ENCODE measurements at regions not wholly inside any gene's neighbourhood (a gene's known extent, or its start where the extent isn't known, plus 50 kb on each side); places are given as distances from the start of the nearest gene placed in this dataset.
"Not testable (repeated sequence)": the region's sequence is repeated elsewhere in the genome, so short reads cannot be mapped to it uniquely, and the experiment has no call there.

DNA sequence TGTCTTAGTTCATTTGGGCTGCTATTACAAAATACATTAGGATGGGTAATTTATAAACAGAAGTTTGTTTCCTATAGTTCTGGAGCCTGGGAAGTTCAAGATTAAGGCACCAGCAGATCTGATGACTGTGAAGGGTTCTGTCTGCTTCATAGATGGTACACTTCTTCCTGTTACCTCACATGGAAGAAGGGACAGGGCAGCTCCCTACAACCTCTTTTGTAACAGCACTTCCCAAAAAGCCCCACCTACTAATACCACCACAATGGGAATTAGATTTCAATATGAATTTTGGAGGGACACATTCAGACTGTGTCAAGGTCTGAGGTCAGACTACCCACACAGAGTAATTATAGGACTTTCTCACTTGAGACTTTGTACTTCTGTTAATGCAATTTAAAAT, 260.3 kb downstream of the ARHGAP12 start (continued):
- TF ChIP-seq, protein P1, sequence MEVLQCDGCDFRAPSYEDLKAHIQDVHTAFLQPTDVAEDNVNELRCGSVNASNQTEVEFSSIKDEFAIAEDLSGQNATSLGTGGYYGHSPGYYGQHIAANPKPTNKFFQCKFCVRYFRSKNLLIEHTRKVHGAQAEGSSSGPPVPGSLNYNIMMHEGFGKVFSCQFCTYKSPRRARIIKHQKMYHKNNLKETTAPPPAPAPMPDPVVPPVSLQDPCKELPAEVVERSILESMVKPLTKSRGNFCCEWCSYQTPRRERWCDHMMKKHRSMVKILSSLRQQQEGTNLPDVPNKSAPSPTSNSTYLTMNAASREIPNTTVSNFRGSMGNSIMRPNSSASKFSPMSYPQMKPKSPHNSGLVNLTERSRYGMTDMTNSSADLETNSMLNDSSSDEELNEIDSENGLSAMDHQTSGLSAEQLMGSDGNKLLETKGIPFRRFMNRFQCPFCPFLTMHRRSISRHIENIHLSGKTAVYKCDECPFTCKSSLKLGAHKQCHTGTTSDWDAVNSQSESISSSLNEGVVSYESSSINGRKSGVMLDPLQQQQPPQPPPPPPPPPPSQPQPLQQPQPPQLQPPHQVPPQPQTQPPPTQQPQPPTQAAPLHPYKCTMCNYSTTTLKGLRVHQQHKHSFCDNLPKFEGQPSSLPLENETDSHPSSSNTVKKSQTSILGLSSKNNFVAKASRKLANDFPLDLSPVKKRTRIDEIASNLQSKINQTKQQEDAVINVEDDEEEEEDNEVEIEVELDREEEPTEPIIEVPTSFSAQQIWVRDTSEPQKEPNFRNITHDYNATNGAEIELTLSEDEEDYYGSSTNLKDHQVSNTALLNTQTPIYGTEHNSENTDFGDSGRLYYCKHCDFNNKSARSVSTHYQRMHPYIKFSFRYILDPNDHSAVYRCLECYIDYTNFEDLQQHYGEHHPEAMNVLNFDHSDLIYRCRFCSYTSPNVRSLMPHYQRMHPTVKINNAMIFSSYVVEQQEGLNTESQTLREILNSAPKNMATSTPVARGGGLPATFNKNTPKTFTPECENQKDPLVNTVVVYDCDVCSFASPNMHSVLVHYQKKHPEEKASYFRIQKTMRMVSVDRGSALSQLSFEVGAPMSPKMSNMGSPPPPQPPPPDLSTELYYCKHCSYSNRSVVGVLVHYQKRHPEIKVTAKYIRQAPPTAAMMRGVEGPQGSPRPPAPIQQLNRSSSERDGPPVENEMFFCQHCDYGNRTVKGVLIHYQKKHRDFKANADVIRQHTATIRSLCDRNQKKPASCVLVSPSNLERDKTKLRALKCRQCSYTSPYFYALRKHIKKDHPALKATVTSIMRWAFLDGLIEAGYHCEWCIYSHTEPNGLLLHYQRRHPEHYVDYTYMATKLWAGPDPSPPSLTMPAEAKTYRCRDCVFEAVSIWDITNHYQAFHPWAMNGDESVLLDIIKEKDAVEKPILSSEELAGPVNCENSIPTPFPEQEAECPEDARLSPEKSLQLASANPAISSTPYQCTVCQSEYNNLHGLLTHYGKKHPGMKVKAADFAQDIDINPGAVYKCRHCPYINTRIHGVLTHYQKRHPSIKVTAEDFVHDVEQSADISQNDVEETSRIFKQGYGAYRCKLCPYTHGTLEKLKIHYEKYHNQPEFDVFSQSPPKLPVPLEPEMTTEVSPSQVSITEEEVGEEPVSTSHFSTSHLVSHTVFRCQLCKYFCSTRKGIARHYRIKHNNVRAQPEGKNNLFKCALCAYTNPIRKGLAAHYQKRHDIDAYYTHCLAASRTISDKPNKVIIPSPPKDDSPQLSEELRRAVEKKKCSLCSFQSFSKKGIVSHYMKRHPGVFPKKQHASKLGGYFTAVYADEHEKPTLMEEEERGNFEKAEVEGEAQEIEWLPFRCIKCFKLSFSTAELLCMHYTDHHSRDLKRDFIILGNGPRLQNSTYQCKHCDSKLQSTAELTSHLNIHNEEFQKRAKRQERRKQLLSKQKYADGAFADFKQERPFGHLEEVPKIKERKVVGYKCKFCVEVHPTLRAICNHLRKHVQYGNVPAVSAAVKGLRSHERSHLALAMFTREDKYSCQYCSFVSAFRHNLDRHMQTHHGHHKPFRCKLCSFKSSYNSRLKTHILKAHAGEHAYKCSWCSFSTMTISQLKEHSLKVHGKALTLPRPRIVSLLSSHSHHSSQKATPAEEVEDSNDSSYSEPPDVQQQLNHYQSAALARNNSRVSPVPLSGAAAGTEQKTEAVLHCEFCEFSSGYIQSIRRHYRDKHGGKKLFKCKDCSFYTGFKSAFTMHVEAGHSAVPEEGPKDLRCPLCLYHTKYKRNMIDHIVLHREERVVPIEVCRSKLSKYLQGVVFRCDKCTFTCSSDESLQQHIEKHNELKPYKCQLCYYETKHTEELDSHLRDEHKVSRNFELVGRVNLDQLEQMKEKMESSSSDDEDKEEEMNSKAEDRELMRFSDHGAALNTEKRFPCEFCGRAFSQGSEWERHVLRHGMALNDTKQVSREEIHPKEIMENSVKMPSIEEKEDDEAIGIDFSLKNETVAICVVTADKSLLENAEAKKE (CRISPR knock-in tag; IDR thresholded peaks at IDR 0.05): no peak
- no peak for TF ChIP-seq JUNB (IDR thresholded peaks at IDR 0.05; ENCODE audit: unreplicated experiment)
- no peak for TF ChIP-seq NANOG (IDR thresholded peaks at IDR 0.05; ENCODE audit: borderline replicate concordance)
- TF ChIP-seq, protein P2, sequence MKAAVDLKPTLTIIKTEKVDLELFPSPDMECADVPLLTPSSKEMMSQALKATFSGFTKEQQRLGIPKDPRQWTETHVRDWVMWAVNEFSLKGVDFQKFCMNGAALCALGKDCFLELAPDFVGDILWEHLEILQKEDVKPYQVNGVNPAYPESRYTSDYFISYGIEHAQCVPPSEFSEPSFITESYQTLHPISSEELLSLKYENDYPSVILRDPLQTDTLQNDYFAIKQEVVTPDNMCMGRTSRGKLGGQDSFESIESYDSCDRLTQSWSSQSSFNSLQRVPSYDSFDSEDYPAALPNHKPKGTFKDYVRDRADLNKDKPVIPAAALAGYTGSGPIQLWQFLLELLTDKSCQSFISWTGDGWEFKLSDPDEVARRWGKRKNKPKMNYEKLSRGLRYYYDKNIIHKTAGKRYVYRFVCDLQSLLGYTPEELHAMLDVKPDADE (IDR thresholded peaks at IDR 0.05): no peak

DNA sequence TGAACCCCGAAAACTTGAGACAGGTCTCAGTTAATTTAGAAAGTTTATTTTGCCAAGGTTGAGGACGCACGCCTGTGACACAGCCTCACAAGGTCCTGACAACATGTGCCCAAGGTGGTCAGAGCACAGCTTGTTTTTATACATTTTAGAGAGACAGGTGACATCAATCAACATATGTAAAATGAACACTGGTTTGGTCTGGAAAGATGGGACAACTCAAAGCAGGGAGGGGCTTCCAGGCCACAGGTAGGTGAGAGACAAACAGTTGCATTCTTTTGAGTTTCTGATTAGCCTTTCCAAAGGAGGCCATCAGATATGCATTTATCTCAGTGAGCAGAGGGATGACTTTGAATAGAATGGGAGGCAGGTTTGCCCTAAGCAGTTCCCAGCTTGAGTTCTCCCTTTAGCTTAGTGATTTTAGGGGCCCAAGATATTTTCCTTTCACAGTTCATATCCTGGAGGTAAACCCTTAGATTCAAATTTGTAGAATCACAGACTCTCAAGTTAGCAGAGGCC, 262.8 kb downstream of the ARHGAP12 start:
- H3K4me3 Mint-ChIP-seq: peak overlapping the region; percentile 1; the same call in 1 of the 3 replicates
- H4K20me1 ChIP-seq (replicated peaks; ENCODE audit: insufficient read depth); H3K27me3 Mint-ChIP-seq (ENCODE audit: insufficient read depth, low read depth, poor library complexity); H3K9me3 Mint-ChIP-seq; H3K9me2 ChIP-seq (ENCODE audit: insufficient read depth); H3K36me3 Mint-ChIP-seq (ENCODE audit: low read depth); H3K4me3 ChIP-seq; H3K27me3 ChIP-seq (ENCODE audit: insufficient read depth); H3K36me3 ChIP-seq (ENCODE audit: insufficient read depth); H3F3A ChIP-seq (replicated peaks; ENCODE audit: low read depth); H3K79me2 ChIP-seq (replicated peaks; ENCODE audit: insufficient read depth): not testable (repeated sequence)
- H3K4me1 ChIP-seq (ENCODE audit: insufficient read depth): peaks cover 27% of the 10 kb centered on the region
- peak overlapping the region; percentile 66 for H3K4me2 ChIP-seq
- TF ChIP-seq NANOG (IDR thresholded peaks at IDR 0.05; ENCODE audit: borderline replicate concordance): peak; percentile 47; the same call in 1 of the 2 replicates
- TF ChIP-seq, protein P1 (CRISPR knock-in tag; IDR thresholded peaks at IDR 0.05): 0 out of 2 replicates have a peak, but pooled peaks have one; percentile 49
- DNase-seq (ENCODE audit: low spot score) (peak; percentile 11), ATAC-seq (peak; percentile 73)
- H3K27ac Mint-ChIP-seq: peak overlapping the region; percentile 43
- peaks cover 32% of the 10 kb centered on the region for H3K4me1 Mint-ChIP-seq
- peak overlapping the region; percentile 3; the same call in 1 of the 2 replicates for H2AFZ ChIP-seq
- peak overlapping the region; percentile 79 for H3K27ac ChIP-seq (ENCODE audit: low read depth)

All from GM23338 (cell line).